ENCODE measurements at regions not wholly inside any gene's neighbourhood (a gene's known extent, or its start where the extent isn't known, plus 50 kb on each side); places are given as distances from the start of the nearest gene placed in this dataset.

- TF ChIP-seq, protein P1, sequence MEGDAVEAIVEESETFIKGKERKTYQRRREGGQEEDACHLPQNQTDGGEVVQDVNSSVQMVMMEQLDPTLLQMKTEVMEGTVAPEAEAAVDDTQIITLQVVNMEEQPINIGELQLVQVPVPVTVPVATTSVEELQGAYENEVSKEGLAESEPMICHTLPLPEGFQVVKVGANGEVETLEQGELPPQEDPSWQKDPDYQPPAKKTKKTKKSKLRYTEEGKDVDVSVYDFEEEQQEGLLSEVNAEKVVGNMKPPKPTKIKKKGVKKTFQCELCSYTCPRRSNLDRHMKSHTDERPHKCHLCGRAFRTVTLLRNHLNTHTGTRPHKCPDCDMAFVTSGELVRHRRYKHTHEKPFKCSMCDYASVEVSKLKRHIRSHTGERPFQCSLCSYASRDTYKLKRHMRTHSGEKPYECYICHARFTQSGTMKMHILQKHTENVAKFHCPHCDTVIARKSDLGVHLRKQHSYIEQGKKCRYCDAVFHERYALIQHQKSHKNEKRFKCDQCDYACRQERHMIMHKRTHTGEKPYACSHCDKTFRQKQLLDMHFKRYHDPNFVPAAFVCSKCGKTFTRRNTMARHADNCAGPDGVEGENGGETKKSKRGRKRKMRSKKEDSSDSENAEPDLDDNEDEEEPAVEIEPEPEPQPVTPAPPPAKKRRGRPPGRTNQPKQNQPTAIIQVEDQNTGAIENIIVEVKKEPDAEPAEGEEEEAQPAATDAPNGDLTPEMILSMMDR (IDR thresholded peaks at IDR 0.05), result no peak
- TF ChIP-seq EP300 (IDR thresholded peaks at IDR 0.05) (no peak), POLR2A (IDR thresholded peaks at IDR 0.05) (no peak), POLR2AphosphoS5 (IDR thresholded peaks at IDR 0.05) (no peak)
These were observed 276.9 kb downstream of the GATA3 start for GRCh38 chr10:8331387-8331786.
